Ishikawa (cell line): ENCODE measurements at regions not wholly inside any gene's neighbourhood (a gene's known extent, or its start where the extent isn't known, plus 50 kb on each side); places are given as distances from the start of the nearest gene placed in this dataset.

Source experiments
- CEBPB ChIP-seq: IDR thresholded peaks from 2 replicates; pipeline ENCODE4 v1.6.1; 2012
- CREB1 ChIP-seq: IDR thresholded peaks from 2 replicates; pipeline ENCODE4 v1.6.1; 2012; ENCODE audit warnings: low read depth
- EGR1 ChIP-seq: IDR thresholded peaks from 2 replicates; pipeline ENCODE4 v1.6.1; 2012
- RAD21 ChIP-seq: IDR thresholded peaks from 2 replicates; pipeline ENCODE4 v1.6.1; 2012; ENCODE audit warnings: low read depth
- TAF1 ChIP-seq: IDR thresholded peaks from 2 replicates; pipeline ENCODE4 v1.6.1; 2012; ENCODE audit warnings: low read depth, mild to moderate bottlenecking
- TCF12 ChIP-seq: IDR thresholded peaks from 2 replicates; pipeline ENCODE4 v1.6.1; 2012; ENCODE audit warnings: low read depth
- TEAD4 ChIP-seq: IDR thresholded peaks from 2 replicates; pipeline ENCODE4 v1.6.1; 2012
- YY1 ChIP-seq: IDR thresholded peaks from 2 replicates; pipeline ENCODE4 v1.6.1; 2012; ENCODE audit warnings: low read depth
- TF ChIP-seq, protein P1 (sequence below): IDR thresholded peaks from 2 replicates; pipeline ENCODE4 v1.6.1; 2012

DNA sequence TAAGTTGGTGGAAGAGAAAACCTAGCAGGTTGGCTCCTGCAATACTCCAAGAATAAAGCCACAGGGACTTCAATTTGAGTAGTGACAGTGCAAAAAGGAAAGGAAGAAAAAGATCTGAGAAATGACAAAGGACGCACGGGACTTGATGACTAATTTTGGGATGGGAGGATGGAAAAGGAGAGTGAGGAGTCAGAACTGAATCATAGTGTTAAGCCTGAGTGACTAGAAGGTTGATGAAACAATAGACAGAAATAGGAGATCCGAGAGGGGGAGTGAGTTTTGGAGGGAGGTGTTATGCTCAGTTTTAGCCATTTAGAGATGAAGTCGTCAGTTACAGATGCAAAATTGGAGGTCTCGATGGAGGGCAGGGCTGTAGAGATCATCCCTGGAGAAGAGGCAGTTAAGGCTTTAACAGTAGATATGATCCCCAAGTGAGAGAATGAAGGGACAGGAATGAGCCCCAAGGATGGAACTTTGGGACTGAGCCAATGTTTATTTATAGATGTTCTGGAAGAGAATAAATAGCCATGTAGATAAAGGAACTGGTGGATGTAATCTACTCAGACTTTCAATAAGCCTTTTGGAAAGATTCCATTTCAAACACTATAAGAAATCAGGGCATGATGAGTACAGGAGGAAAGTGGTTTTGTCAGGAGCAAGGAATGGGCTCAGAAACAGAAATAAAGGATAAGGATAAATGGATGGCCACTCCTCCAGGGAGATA is 108.9 kb upstream of the NCAM1 start:
- no peak for TF ChIP-seq RAD21
- no peak for TF ChIP-seq TEAD4
- no peak for TF ChIP-seq TAF1
- TF ChIP-seq EGR1: no peak
- TF ChIP-seq, protein P1, sequence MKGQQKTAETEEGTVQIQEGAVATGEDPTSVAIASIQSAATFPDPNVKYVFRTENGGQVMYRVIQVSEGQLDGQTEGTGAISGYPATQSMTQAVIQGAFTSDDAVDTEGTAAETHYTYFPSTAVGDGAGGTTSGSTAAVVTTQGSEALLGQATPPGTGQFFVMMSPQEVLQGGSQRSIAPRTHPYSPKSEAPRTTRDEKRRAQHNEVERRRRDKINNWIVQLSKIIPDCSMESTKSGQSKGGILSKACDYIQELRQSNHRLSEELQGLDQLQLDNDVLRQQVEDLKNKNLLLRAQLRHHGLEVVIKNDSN: no peak
- TF ChIP-seq CREB1: no peak
- no peak for TF ChIP-seq CEBPB
- TF ChIP-seq TCF12: no peak
- no peak for TF ChIP-seq YY1
